ENCODE measurements at regions not wholly inside any gene's neighbourhood (a gene's known extent, or its start where the extent isn't known, plus 50 kb on each side); places are given as distances from the start of the nearest gene placed in this dataset.

DNA sequence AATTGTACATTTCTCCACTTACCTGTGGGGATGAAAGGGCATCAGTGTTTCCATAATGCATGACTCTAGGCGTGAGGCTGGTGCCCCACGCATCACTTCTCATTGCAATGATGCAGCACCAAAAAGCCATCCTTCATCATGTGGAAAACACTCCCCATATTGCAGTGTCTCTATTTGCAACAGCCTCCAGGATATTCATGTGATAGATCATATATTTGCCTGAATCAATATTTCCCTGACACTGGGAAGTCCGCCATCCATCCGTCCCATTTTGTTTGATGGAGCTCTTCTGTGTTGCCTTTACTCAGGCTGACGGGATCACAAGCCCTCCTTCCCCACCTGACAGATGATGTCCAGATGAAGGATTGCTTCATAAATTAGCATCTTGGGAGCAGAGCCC, 74.5 kb upstream of the CAMK1G start:
- ATAC-seq: no peak
- WGBS, 2 donors (ENCODE audit: low coverage in 1 of 2): 83 to 89% methylated on average over 2 to 3 of the region's 5 CpGs
- TF ChIP-seq EP300 (IDR thresholded peaks at IDR 0.05) (no peak), POLR2A (IDR thresholded peaks at IDR 0.05) (no peak), POLR2AphosphoS5 (IDR thresholded peaks at IDR 0.05) (no peak)
- TF ChIP-seq, protein P1, sequence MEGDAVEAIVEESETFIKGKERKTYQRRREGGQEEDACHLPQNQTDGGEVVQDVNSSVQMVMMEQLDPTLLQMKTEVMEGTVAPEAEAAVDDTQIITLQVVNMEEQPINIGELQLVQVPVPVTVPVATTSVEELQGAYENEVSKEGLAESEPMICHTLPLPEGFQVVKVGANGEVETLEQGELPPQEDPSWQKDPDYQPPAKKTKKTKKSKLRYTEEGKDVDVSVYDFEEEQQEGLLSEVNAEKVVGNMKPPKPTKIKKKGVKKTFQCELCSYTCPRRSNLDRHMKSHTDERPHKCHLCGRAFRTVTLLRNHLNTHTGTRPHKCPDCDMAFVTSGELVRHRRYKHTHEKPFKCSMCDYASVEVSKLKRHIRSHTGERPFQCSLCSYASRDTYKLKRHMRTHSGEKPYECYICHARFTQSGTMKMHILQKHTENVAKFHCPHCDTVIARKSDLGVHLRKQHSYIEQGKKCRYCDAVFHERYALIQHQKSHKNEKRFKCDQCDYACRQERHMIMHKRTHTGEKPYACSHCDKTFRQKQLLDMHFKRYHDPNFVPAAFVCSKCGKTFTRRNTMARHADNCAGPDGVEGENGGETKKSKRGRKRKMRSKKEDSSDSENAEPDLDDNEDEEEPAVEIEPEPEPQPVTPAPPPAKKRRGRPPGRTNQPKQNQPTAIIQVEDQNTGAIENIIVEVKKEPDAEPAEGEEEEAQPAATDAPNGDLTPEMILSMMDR (IDR thresholded peaks at IDR 0.05): no peak

DNA sequence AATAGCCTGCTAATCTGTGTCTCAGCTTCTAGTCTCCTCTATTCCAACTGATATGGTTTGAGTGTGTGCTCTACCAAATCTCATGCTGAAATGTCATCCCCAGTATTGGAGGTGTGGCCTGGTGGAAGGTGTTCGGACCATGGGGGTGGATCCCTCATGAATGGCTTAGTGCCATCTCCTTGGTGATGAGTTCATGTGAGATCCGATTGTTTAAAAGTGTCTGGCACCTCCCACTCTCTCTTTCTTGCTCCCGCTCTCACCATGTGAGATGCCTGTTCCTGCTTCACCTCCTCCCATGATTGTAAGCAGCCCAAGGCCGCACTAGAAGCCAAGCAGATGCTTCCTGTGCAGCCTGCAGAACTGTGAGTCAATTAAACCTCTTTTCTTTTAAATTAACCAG, 73.5 kb upstream of the CAMK1G start:
- ATAC-seq: no peak
- TF ChIP-seq POLR2A (IDR thresholded peaks at IDR 0.05): no peak
- no peak overlapping the region for H3K27ac ChIP-seq
- no peaks in the 10 kb centered on the region for H3K36me3 ChIP-seq
- 70 to 90% methylated on average over 2 to 4 of the region's 4 CpGs for WGBS, 2 donors (ENCODE audit: low coverage in 1 of 2)
- H3K9me3 ChIP-seq: peaks cover 0 to 15% (median 0%) of the 10 kb centered on the region in 3 donors
- peaks cover 4% of the 10 kb centered on the region for H3K27me3 ChIP-seq
- H3K4me1 ChIP-seq: no peaks in the 10 kb centered on the region
- no peak overlapping the region for H3K4me3 ChIP-seq

More for the DNA sequence above, 74.5 kb upstream of the CAMK1G start:
- Histone ChIP-seq H3K9me3 (peaks cover 0 to 15% (median 0%) of the 10 kb centered on the region in 3 donors), H3K27me3 (no peaks in the 10 kb centered on the region), H3K36me3 (no peaks in the 10 kb centered on the region), H3K4me3 (no peak overlapping the region), H3K27ac (no peak overlapping the region), H3K4me1 (no peaks in the 10 kb centered on the region)

DNA sequence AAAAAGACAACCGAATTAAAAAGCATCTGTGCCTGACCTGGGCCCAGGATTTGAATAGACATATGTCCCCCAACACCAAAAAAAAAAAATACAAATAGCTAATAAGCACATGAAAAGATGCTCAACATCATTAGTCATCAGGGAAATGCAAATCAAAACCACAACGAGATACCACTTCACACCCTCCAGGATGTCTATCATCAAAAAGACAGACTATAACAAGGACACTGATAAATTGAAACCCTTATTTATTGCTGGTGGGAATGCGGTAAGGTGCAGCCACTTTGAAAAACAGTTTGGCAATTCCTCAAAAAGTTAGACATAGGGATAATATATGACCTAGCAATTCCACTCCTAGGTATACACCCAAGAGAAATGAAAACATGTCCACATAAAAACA, 72.3 kb upstream of the CAMK1G start:
- 28 to 38% methylated on average over 3 of the region's 3 CpGs for WGBS, 2 donors (ENCODE audit: low coverage in 1 of 2)
- Histone ChIP-seq H3K9me3 (peaks cover 0 to 15% (median 0%) of the 10 kb centered on the region in 3 donors), H3K36me3 (no peaks in the 10 kb centered on the region), H3K4me3 (no peak overlapping the region), H3K27ac (no peak overlapping the region), H3K27me3 (peaks cover 6% of the 10 kb centered on the region), H3K4me1 (no peaks in the 10 kb centered on the region)
- no peak for ATAC-seq
- TF ChIP-seq EP300 (IDR thresholded peaks at IDR 0.05): no peak

DNA sequence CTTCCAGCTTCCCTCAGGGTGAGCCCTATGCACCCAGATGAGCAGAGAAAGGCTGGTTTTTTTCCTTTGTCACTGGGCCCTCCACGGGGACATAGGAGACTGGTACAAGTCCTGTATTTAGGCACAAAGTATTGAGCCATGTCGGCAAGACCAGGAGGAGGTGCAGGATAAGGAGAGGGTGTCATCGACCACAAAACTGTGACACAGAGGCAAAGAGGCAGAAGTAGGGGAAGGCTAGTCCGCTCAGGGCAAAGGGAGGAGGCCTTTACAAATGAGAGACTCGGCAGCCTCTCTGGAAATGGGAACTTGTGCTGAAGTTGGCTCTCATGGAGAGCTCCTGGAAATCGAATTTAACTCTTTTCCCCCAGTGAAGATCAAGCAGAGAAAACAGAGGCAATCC, 70.7 kb upstream of the CAMK1G start:
- H3K27me3 ChIP-seq: peaks cover 6% of the 10 kb centered on the region
- no peaks in the 10 kb centered on the region for H3K36me3 ChIP-seq
- 54 to 70% methylated on average over 3 to 5 of the region's 6 CpGs for WGBS, 2 donors (ENCODE audit: low coverage in 1 of 2)
- no peak overlapping the region for H3K27ac ChIP-seq
- no peaks in the 10 kb centered on the region for H3K4me1 ChIP-seq
- peaks cover 0 to 15% (median 0%) of the 10 kb centered on the region in 3 donors for H3K9me3 ChIP-seq
- no peak for TF ChIP-seq POLR2A (IDR thresholded peaks at IDR 0.05)
- no peak for TF ChIP-seq POLR2AphosphoS5 (IDR thresholded peaks at IDR 0.05)
- no peak for TF ChIP-seq EP300 (IDR thresholded peaks at IDR 0.05)
- TF ChIP-seq, protein P1 (IDR thresholded peaks at IDR 0.05): no peak
- no peak overlapping the region for H3K4me3 ChIP-seq
- no peak for ATAC-seq

DNA sequence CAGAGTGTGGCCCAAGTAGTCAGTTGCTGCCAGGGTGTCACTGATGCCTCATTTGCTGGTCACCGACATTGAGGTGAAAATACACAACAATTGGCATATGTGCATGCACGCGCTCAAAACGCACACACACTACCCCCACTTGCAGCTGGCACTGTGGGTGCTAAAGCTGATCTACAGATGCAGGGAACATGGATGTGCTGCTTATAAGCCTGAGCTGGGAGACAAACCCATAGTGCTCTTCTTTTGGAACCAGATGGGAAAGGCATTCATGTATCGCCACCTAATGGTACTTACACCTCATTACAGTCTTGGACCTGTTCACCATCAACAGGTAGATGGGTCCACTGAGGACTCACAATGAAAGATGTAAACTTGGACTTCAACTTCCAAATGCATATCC, 70.3 kb upstream of the CAMK1G start:
- TF ChIP-seq POLR2A (IDR thresholded peaks at IDR 0.05): no peak
- TF ChIP-seq, protein P1 (IDR thresholded peaks at IDR 0.05): no peak
- TF ChIP-seq EP300 (IDR thresholded peaks at IDR 0.05): no peak
- no peak for TF ChIP-seq POLR2AphosphoS5 (IDR thresholded peaks at IDR 0.05)
- Histone ChIP-seq H3K4me1 (no peaks in the 10 kb centered on the region), H3K27ac (no peak overlapping the region), H3K9me3 (peaks cover 0 to 15% (median 0%) of the 10 kb centered on the region in 3 donors), H3K36me3 (no peaks in the 10 kb centered on the region), H3K27me3 (peaks cover 6% of the 10 kb centered on the region), H3K4me3 (no peak overlapping the region)
- ATAC-seq: no peak
- 33 to 80% methylated on average over 1 to 2 of the region's 5 CpGs for WGBS, 2 donors (ENCODE audit: low coverage in 1 of 2)

DNA sequence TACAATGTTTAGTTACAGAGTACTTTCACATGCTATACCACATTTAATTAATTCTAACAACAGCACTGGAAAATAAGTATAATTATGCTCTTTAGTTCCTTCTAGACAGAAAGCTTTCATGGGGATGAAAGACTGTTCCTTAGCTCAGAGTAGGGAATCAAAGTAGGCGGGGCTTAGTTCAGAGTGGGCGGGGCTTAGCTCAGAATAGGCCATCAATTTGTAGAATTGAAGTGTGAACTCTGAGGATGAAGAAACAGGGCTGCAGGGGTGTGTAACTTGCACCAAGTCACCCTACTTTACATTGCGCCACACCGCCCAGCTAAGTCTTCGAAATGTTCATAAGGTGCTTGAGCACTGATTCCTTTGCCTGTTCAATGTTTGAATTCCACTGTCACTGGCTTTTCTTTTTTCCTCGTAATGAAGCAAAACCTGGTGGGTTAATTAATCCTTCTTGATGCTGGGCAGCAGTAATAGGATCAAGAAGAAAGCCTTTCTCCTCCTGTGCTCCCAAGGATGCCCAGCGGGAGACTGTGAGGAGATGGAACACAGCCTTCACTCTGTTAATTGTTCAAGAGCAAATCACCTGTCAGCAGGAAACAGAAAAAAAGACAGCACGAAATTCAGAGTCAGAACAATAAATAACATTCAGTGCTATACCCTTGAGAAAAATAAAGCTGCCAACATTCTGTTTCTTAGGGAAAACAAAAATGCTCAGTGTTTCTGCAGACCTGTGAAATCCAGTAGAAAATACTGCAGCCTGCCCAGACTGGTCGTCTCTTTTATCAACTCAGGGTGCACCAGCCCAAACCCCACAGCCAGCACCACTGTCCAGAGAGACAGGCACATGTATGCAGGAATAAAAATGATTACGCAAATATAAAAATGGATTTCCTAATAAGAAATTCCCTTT, 66.5 kb upstream of the CAMK1G start:
- 57 to 65% methylated on average over 10 of the region's 10 CpGs for WGBS, 2 donors (ENCODE audit: low coverage in 1 of 2)
- Histone ChIP-seq H3K27ac (no peak overlapping the region), H3K4me3 (no peak overlapping the region), H3K36me3 (no peaks in the 10 kb centered on the region), H3K27me3 (peaks cover 6% of the 10 kb centered on the region), H3K4me1 (no peaks in the 10 kb centered on the region), H3K9me3 (peaks cover 0 to 9% (median 0%) of the 10 kb centered on the region in 3 donors)
- ATAC-seq: no peak
- TF ChIP-seq POLR2AphosphoS5 (IDR thresholded peaks at IDR 0.05): no peak
